GM12878 (cell line): ENCODE measurements at regions not wholly inside any gene's neighbourhood (a gene's known extent, or its start where the extent isn't known, plus 50 kb on each side); places are given as distances from the start of the nearest gene placed in this dataset.

Experiments
- CHD4 ChIP-seq: fragments of 200-600 bp; sonication (generic); IDR thresholded peaks from 2 replicates; pipeline ENCODE4 v1.6.1; 2016; ENCODE audit warnings: mild to moderate bottlenecking
- PBX3 ChIP-seq: IDR thresholded peaks from 2 replicates; pipeline ENCODE4 v1.6.1; 2011; ENCODE audit warnings: mild to moderate bottlenecking, low read depth, low read length, moderate library complexity; ENCODE audit not compliant: insufficient replicate concordance
- TF ChIP-seq, protein P1 (sequence below): IDR thresholded peaks from 2 replicates; pipeline ENCODE4 v1.6.1; 2012; ENCODE audit warnings: low read length, inconsistent platforms

GRCh38 chr1:25130895-25131294 is 101.4 kb downstream of the SYF2 start:
- TF ChIP-seq CHD4 (no peak), PBX3 (no peak)
- TF ChIP-seq, protein P1, sequence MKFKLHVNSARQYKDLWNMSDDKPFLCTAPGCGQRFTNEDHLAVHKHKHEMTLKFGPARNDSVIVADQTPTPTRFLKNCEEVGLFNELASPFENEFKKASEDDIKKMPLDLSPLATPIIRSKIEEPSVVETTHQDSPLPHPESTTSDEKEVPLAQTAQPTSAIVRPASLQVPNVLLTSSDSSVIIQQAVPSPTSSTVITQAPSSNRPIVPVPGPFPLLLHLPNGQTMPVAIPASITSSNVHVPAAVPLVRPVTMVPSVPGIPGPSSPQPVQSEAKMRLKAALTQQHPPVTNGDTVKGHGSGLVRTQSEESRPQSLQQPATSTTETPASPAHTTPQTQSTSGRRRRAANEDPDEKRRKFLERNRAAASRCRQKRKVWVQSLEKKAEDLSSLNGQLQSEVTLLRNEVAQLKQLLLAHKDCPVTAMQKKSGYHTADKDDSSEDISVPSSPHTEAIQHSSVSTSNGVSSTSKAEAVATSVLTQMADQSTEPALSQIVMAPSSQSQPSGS, result no peak
